IMR-90 (cell line): ENCODE measurements at regions not wholly inside any gene's neighbourhood (a gene's known extent, or its start where the extent isn't known, plus 50 kb on each side); places are given as distances from the start of the nearest gene placed in this dataset.

Experiments used
- ATAC-seq: fragments of 200-7000 bp; cut with Tn5 transposase; 2 replicates; pipeline ENCODE4 v1.9.1; 2020; ENCODE audit warnings: low read depth, mild to moderate bottlenecking, moderate library complexity
- BruUV-seq: library from RNA; stranded (reverse); fragments of 400-500 nt; replicated peaks from 2 replicates; lab custom pipeline; 2021; lab: Mats Ljungman, UMichigan
- CTCF ChIA-PET: fragments of 300-600 bp; formaldehyde crosslinking; extraction: SDS; loops from one replicate; lab custom pipeline; 2021; ENCODE audit warnings: antibody characterized with exemption; lab: Yijun Ruan, JAX
- POLR2A ChIA-PET: fragments of 300-600 bp; sonication (Branson Sonifier 250); formaldehyde crosslinking; loops from one replicate; lab custom pipeline; 2022; ENCODE audit warnings: antibody characterized with exemption; ENCODE audit not compliant: unreplicated experiment; lab: Charles Lee
- DNase-seq: peaks from one replicate; pipeline ENCODE4 v3.0.0; 2013
- H2AFZ ChIP-seq: replicated peaks from 2 replicates; pipeline ENCODE3; 2013; ENCODE audit warnings: low read length, mild to moderate bottlenecking; ENCODE audit not compliant: poor library complexity
- H2AK5ac ChIP-seq: 2 replicates; pipeline ENCODE4 v1.6.1; 2013; ENCODE audit warnings: low read depth, low read length, inconsistent platforms
- H2AK9ac ChIP-seq: replicated peaks from 2 replicates; pipeline ENCODE3; 2013; ENCODE audit warnings: mild to moderate bottlenecking, low read depth, low read length, moderate library complexity; ENCODE audit not compliant: poor library complexity
- H2BK120ac ChIP-seq: 2 replicates; pipeline ENCODE4 v1.6.1; 2013; ENCODE audit warnings: low read depth, low read length, inconsistent platforms
- H2BK15ac ChIP-seq: 3 replicates; pipeline ENCODE4 v1.6.1; 2013; ENCODE audit warnings: low read depth, low read length, inconsistent platforms
- H2BK20ac ChIP-seq: 2 replicates; pipeline ENCODE4 v1.6.1; 2013; ENCODE audit warnings: low read depth, mild to moderate bottlenecking, inconsistent platforms, low read length, moderate library complexity
- H2BK5ac ChIP-seq: 2 replicates; pipeline ENCODE4 v1.6.1; 2013; ENCODE audit warnings: mild to moderate bottlenecking, low read depth, low read length, inconsistent platforms; ENCODE audit not compliant: poor library complexity, severe bottlenecking
- H3K14ac ChIP-seq: replicated peaks from 2 replicates; pipeline ENCODE4 v1.6.1; 2013; ENCODE audit warnings: low read depth, low read length, inconsistent platforms
- H3K18ac ChIP-seq: 2 replicates; pipeline ENCODE4 v1.6.1; 2013; ENCODE audit warnings: low read depth, low read length, control low read depth
- H3K23ac ChIP-seq: 2 replicates; pipeline ENCODE4 v1.6.1; 2013; ENCODE audit warnings: low read depth, low read length, inconsistent platforms
- H3K27ac ChIP-seq: 2 replicates; pipeline ENCODE4 v1.5.1; 2013; ENCODE audit warnings: mild to moderate bottlenecking, control low read depth, low read length; ENCODE audit not compliant: insufficient read depth
- H3K27me3 ChIP-seq: 2 replicates; pipeline ENCODE4 v1.6.1; 2013; ENCODE audit warnings: low read length; ENCODE audit not compliant: control insufficient read depth, insufficient read depth
- H3K36me3 ChIP-seq: 2 replicates; pipeline ENCODE4 v1.6.1; 2013; ENCODE audit warnings: low read length, mixed read lengths; ENCODE audit not compliant: control insufficient read depth, insufficient read depth
- H3K4ac ChIP-seq: 2 replicates; pipeline ENCODE4 v1.6.1; 2013; ENCODE audit warnings: low read depth, low read length, inconsistent platforms
- H3K4me1 ChIP-seq: 2 replicates; pipeline ENCODE4 v1.6.1; 2013; ENCODE audit warnings: low read length, mixed read lengths; ENCODE audit not compliant: control insufficient read depth, insufficient read depth
- H3K4me2 ChIP-seq: 2 replicates; pipeline ENCODE4 v1.6.1; 2013; ENCODE audit warnings: low read depth, mild to moderate bottlenecking, control low read depth, low read length, moderate library complexity
- H3K4me3 ChIP-seq: 2 replicates; pipeline ENCODE4 v1.5.1; 2013; ENCODE audit warnings: low read depth, mild to moderate bottlenecking, control low read depth, low read length, moderate library complexity; ENCODE audit not compliant: insufficient read depth
- H3K56ac ChIP-seq: 2 replicates; pipeline ENCODE4 v1.6.1; 2013; ENCODE audit warnings: low read length, inconsistent platforms; ENCODE audit not compliant: insufficient read depth; ENCODE audit errors: extremely low read depth
- H3K79me1 ChIP-seq, 2 experiments: 2 replicates each; pipeline ENCODE4 v1.6.1; 2013; ENCODE audit warnings: low read length in 2 of 2, inconsistent platforms in 1 of 2, low read depth in 1 of 2
- H3K9ac ChIP-seq: 2 replicates; pipeline ENCODE4 v1.6.1; 2013; ENCODE audit warnings: low read depth, low read length, control low read depth
- H3K9me1 ChIP-seq: 2 replicates; pipeline ENCODE4 v1.6.1; 2013; ENCODE audit warnings: low read length, inconsistent platforms; ENCODE audit not compliant: insufficient read depth
- H3K9me3 ChIP-seq: 2 replicates; pipeline ENCODE4 v1.6.1; 2013; ENCODE audit warnings: low read length; ENCODE audit not compliant: control insufficient read depth, insufficient read depth
- H4K20me1 ChIP-seq: 2 replicates; pipeline ENCODE4 v1.6.1; 2013; ENCODE audit warnings: low read length, inconsistent platforms; ENCODE audit not compliant: insufficient read depth
- H4K5ac ChIP-seq: 2 replicates; pipeline ENCODE4 v1.6.1; 2013; ENCODE audit warnings: mild to moderate bottlenecking, low read depth, low read length, control low read depth
- H4K8ac ChIP-seq, 2 experiments: 2 replicates each; pipeline ENCODE4 v1.6.1; 2013; ENCODE audit warnings: low read depth in 2 of 2, low read length in 2 of 2, control low read depth in 1 of 2, inconsistent platforms in 1 of 2
- H4K91ac ChIP-seq: 2 replicates; pipeline ENCODE4 v1.6.1; 2013; ENCODE audit warnings: low read depth, low read length, inconsistent platforms; ENCODE audit not compliant: insufficient read depth
- BHLHE40 ChIP-seq: fragments of 150-350 bp; IDR thresholded peaks from 2 replicates; pipeline ENCODE4 v1.6.1; 2016; ENCODE audit warnings: mild to moderate bottlenecking, low read depth, low read length
- CEBPB ChIP-seq: IDR thresholded peaks from 2 replicates; pipeline ENCODE4 v1.6.1; 2012; ENCODE audit warnings: low read depth, low read length, improper control_type of control experiment
- CHD1 ChIP-seq: IDR thresholded peaks from 2 replicates; pipeline ENCODE4 v1.6.1; 2012; ENCODE audit warnings: low read depth, low read length, improper control_type of control experiment
- FOS ChIP-seq: fragments of 150-350 bp; IDR thresholded peaks from 2 replicates; pipeline ENCODE4 v1.6.1; 2016; ENCODE audit warnings: low read depth, low read length
- MXI1 ChIP-seq: IDR thresholded peaks from 2 replicates; pipeline ENCODE4 v1.6.1; 2012; ENCODE audit warnings: low read depth, mild to moderate bottlenecking, low read length, moderate library complexity, borderline replicate concordance
- NFE2L2 ChIP-seq: fragments of 150-350 bp; IDR thresholded peaks from 2 replicates; pipeline ENCODE4 v1.6.1; 2016; ENCODE audit warnings: low read depth, mild to moderate bottlenecking, low read length
- RAD21 ChIP-seq: IDR thresholded peaks from 2 replicates; pipeline ENCODE4 v1.6.1; 2012; ENCODE audit warnings: low read length, improper control_type of control experiment
- RCOR1 ChIP-seq: IDR thresholded peaks from 2 replicates; pipeline ENCODE4 v1.6.1; 2012; ENCODE audit warnings: mild to moderate bottlenecking, low read length, improper control_type of control experiment; ENCODE audit not compliant: insufficient replicate concordance
- SMC3 ChIP-seq: fragments of 150-350 bp; IDR thresholded peaks from 2 replicates; pipeline ENCODE4 v1.6.1; 2016; ENCODE audit warnings: low read depth, mild to moderate bottlenecking, antibody characterized with exemption, low read length, moderate library complexity
- WGBS, 2 experiments: methylation state at CpG; one replicate each; pipeline versions ENCODE4 v1.1.5 to v1.1.7; 2013; ENCODE audit warnings: missing lambda C conversion rate in 2 of 2; ENCODE audit not compliant: insufficient read length in 1 of 2; ENCODE audit errors: extremely low coverage in 2 of 2; 5-methylcytosine and 5-hydroxymethylcytosine counted together
- dilution Hi-C: fragments of 300-500 bp; cut with HindIII; formaldehyde crosslinking; loops from one replicate; pipeline ENCODE4 v1.14.3; 2018; ENCODE audit warnings: low sequenced_read_pairs; ENCODE audit not compliant: unreplicated experiment
- in situ Hi-C: fragments of 300-500 bp; cut with MboI; formaldehyde crosslinking; loops from 3 replicates; pipeline ENCODE4 v1.14.3; 2019; ENCODE audit warnings: low sequenced_read_pairs, inconsistent platforms, mixed read lengths
- intact Hi-C: fragments of 100-400 bp; cut with micrococcal nuclease; formaldehyde crosslinking; loops from 2 replicates; pipeline ENCODE4 v1.10.0; 2022
- TF ChIP-seq, protein P1 (sequence below): fragments of 150-350 bp; IDR thresholded peaks from 2 replicates; pipeline ENCODE4 v1.6.1; 2016; ENCODE audit warnings: low read depth, mild to moderate bottlenecking, low read length, moderate library complexity, borderline replicate concordance
- TF ChIP-seq, protein P2 (sequence below): fragments of 150-350 bp; IDR thresholded peaks from 2 replicates; pipeline ENCODE4 v1.6.1; 2017; ENCODE audit warnings: mild to moderate bottlenecking, antibody characterized with exemption, low read length, low read depth

DNA sequence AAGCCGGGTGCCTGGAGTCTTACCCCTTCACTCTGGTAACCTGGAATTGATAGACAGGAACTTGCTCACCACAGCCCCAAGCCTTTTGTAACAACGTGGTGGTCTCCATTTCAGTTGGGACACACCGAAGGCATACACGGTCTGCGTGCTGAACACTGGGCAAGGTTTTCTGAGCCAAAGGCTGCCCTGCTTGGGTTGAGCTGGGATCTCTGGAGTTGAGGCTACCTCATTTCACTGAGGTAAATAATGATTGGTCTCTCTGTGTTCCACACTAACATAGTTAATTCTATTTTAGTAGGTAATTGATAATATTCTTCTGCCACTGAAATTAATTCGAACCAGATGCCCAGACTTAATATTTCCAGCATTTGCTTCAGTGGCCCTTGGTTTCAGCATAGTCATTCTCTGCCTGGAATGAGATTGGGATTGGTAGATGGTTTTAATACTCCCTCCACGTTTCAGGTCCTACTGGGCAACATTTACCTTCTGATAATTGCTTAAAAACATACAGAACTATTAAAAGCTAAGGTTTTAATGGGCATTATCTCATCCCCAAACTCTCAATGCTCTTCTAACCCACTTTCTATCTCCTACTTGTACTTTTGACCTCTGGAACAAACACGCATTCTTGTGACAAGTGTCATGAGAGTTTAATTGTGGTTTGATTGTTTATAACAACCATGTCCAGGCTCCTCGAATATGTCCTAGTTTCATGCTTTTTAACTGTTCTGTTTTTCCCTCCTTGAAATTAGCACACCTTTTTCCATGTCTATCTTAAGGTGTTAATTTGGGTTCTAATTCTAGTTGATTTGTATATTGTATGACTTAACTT, 202.3 kb upstream of the KLF6 start (continued):
- TF ChIP-seq MXI1, result no peak

DNA sequence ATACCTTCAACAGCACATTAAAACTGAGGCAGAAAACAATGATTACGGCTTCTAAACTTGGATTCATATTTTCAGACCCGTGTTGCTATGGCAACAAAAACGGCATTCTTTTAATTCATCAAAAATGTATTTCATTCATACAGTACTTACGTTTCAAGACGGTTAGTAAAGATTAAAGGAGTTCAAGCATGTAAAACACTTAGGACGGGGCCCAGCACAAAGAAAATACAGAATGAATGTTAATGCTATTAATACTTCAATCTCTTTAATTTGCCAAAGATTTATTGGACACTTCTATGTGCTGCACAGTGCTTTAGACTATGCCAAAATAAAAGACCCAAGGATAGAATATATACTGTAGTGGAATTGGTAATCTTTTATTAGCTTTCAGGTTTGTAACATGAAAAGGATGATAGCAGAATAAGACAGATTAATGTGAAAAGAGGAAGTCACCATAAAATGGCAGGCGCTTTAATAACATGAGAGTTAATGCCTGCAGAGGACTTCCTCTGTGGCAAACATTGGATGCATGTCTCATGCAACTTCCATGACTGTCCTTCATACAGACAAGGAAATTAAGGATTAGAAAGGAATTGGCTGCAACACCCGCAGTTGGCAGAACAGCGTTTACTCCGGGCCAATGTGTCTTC, 201.6 kb upstream of the KLF6 start:
- Histone ChIP-seq H3K9me3 (peaks cover 3% of the 10 kb centered on the region; the same call in 1 of the 2 replicates), H3K4ac (no peak overlapping the region), H3K4me1 (0 out of 2 replicates have a peak, but pooled peaks cover 3% of the 10 kb centered on the region), H3K23ac (no peak overlapping the region), H3K36me3 (no peaks in the 10 kb centered on the region), H4K91ac (no peak overlapping the region), H3K9me1 (peaks cover under 1% of the 10 kb centered on the region; the same call in 1 of the 2 replicates), H3K27me3 (no peaks in the 10 kb centered on the region), H3K9ac (no peak overlapping the region), H3K56ac (no peak overlapping the region), H3K4me2 (no peak overlapping the region), H4K8ac (no peak overlapping the region), H4K20me1 (no peaks in the 10 kb centered on the region), H2BK120ac (no peak overlapping the region), H3K27ac (no peak overlapping the region), H2BK20ac (no peak overlapping the region), H2AFZ (no peak overlapping the region), H3K18ac (no peak overlapping the region), H3K4me3 (no peak overlapping the region), H3K79me1 (no peaks in the 10 kb centered on the region), H2AK5ac (no peak overlapping the region), H2BK5ac (no peak overlapping the region), H3K14ac (no peak overlapping the region), H4K5ac (no peak overlapping the region), H2BK15ac (no peak overlapping the region), H2AK9ac (no peak overlapping the region)
- dilution Hi-C loops (no loop called here), intact Hi-C loops (no loop called here), in situ Hi-C loops (no loop called here)
- ATAC-seq (no peak), DNase-seq (no peak)
- no TSS peak for BruUV-seq
- WGBS, 2 experiments, result 100% methylated on average over 1 of the region's 10 CpGs; no CpG with 5 or more reads in 1 of the 2 experiments
- POLR2A ChIA-PET, result no interaction called here
- CTCF ChIA-PET, result no interaction called here
- TF ChIP-seq, protein P1, sequence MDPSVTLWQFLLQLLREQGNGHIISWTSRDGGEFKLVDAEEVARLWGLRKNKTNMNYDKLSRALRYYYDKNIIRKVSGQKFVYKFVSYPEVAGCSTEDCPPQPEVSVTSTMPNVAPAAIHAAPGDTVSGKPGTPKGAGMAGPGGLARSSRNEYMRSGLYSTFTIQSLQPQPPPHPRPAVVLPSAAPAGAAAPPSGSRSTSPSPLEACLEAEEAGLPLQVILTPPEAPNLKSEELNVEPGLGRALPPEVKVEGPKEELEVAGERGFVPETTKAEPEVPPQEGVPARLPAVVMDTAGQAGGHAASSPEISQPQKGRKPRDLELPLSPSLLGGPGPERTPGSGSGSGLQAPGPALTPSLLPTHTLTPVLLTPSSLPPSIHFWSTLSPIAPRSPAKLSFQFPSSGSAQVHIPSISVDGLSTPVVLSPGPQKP, result no peak
- no peak for TF ChIP-seq RAD21
- no peak for TF ChIP-seq CHD1
- no peak for TF ChIP-seq NFE2L2
- TF ChIP-seq MXI1, result no peak
- no peak for TF ChIP-seq RCOR1
- no peak for TF ChIP-seq FOS
- TF ChIP-seq SMC3, result no peak
- TF ChIP-seq, protein P2, sequence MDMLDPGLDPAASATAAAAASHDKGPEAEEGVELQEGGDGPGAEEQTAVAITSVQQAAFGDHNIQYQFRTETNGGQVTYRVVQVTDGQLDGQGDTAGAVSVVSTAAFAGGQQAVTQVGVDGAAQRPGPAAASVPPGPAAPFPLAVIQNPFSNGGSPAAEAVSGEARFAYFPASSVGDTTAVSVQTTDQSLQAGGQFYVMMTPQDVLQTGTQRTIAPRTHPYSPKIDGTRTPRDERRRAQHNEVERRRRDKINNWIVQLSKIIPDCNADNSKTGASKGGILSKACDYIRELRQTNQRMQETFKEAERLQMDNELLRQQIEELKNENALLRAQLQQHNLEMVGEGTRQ, result no peak
- no peak for TF ChIP-seq CEBPB
- no peak for TF ChIP-seq BHLHE40
